ENCODE measurements at regions not wholly inside any gene's neighbourhood (a gene's known extent, or its start where the extent isn't known, plus 50 kb on each side); places are given as distances from the start of the nearest gene placed in this dataset.
"Not testable (repeated sequence)": the region's sequence is repeated elsewhere in the genome, so short reads cannot be mapped to it uniquely, and the experiment has no call there.

GRCh38 chr9:107584186-107584585 lies 94.6 kb upstream of the KLF4 start:
- WGBS (ENCODE audit: insufficient coverage, low coverage, low lambda C conversion rate, missing lambda C conversion rate) = 84% methylated on average over 4 of the region's 5 CpGs
- H3K4me3 ChIP-seq = no peak overlapping the region
- H3K4me1 ChIP-seq = peaks cover 0 to 13% (median 6%) of the 10 kb centered on the region in 4 donors
- no peak for ATAC-seq
- H3K27ac ChIP-seq = no peak overlapping the region
- H3K27me3 ChIP-seq = no peaks in the 10 kb centered on the region
- no peaks in the 10 kb centered on the region for H3K9me3 ChIP-seq
- H3K36me3 ChIP-seq = no peaks in the 10 kb centered on the region
- no peak for TF ChIP-seq POLR2A (IDR thresholded peaks at IDR 0.05)
- TF ChIP-seq, protein P1, sequence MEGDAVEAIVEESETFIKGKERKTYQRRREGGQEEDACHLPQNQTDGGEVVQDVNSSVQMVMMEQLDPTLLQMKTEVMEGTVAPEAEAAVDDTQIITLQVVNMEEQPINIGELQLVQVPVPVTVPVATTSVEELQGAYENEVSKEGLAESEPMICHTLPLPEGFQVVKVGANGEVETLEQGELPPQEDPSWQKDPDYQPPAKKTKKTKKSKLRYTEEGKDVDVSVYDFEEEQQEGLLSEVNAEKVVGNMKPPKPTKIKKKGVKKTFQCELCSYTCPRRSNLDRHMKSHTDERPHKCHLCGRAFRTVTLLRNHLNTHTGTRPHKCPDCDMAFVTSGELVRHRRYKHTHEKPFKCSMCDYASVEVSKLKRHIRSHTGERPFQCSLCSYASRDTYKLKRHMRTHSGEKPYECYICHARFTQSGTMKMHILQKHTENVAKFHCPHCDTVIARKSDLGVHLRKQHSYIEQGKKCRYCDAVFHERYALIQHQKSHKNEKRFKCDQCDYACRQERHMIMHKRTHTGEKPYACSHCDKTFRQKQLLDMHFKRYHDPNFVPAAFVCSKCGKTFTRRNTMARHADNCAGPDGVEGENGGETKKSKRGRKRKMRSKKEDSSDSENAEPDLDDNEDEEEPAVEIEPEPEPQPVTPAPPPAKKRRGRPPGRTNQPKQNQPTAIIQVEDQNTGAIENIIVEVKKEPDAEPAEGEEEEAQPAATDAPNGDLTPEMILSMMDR (IDR thresholded peaks at IDR 0.05) = no peak
- intact Hi-C loops (cut with DNase I) = no loop called here
- no peak for DNase-seq

DNA sequence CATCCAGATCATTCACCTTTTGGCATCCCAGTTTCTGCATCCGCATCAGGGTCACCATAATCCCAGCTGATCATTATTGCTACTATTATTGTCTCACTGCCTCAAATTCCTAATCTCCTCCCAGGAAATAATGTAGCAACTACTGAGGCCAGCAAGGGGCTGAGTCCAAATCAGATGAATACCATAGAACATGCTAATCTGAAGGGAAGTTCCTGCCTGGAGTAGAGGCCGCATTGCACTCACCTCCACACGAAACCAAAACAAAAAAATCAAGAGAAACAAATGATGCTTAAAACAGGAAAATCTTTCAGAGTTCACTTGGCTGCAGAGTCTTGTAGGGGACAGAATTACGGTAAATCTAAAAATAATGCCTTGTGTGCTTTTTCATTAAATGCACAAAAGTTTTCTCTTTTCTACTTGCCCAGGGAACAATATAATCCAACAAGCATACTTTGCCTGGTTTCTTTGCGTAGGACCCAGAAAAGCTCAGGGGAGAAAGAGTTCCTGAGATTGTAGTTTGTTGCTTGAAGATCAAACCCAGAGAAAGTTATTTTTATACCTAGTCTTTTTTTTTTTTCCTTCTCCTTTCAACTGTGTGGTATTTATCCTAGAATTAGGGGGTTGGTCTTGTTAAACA lies 87.7 kb upstream of the KLF4 start:
- H3K9me3 ChIP-seq = no peaks in the 10 kb centered on the region
- H3K4me1 ChIP-seq = no peaks in the 10 kb centered on the region
- ATAC-seq = peak in 3 of 4 donors; percentile 42 to 49 (median 44)
- no peaks in the 10 kb centered on the region for H3K36me3 ChIP-seq
- no peak for DNase-seq
- no peak overlapping the region for H3K4me3 ChIP-seq
- TF ChIP-seq, protein P1 (IDR thresholded peaks at IDR 0.05) = no peak
- TF ChIP-seq POLR2A (IDR thresholded peaks at IDR 0.05) = no peak
- intact Hi-C loops (cut with DNase I) = no loop called here
- 67% methylated on average over 5 of the region's 5 CpGs for WGBS (ENCODE audit: insufficient coverage, low coverage, low lambda C conversion rate, missing lambda C conversion rate)
- H3K27me3 ChIP-seq = no peaks in the 10 kb centered on the region
- no peak overlapping the region for H3K27ac ChIP-seq

DNA sequence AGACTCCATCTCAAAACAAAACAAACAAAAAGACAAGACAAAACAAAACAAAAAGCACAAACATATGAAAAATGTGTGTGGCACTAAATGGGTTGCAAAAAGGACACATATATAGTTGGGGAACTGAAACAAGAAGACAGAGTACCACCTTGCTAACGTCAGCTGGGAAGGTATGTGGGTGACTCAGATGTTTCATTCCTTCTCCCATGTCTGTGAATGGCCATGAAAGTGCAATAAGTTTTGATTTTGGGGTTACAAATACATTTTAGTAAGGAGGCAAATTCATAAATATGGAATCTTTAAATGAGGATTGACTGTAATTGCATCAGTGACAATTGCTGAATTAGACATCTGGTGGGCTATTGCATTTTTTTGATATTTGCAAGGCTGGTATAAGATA lies 81.6 kb upstream of the KLF4 start:
- TF ChIP-seq, protein P1 (IDR thresholded peaks at IDR 0.05) = no peak
- no peak for TF ChIP-seq POLR2A (IDR thresholded peaks at IDR 0.05)
- 50% methylated on average over 1 of the region's 1 CpG for WGBS (ENCODE audit: insufficient coverage, low coverage, low lambda C conversion rate, missing lambda C conversion rate)
- intact Hi-C loops (cut with DNase I) = no loop called here

GRCh38 chr9:107569174-107569573 lies 79.6 kb upstream of the KLF4 start:
- 33% methylated on average over 4 of the region's 4 CpGs for WGBS (ENCODE audit: insufficient coverage, low coverage, low lambda C conversion rate, missing lambda C conversion rate)
- DNase-seq = peak; percentile 57 to 85 (median 77)
- H3K36me3 ChIP-seq = no peaks in the 10 kb centered on the region
- H3K4me3 ChIP-seq = no peak overlapping the region
- H3K9me3 ChIP-seq = no peaks in the 10 kb centered on the region
- peak; percentile 97 to 99 (median 98) for ATAC-seq
- no peak for TF ChIP-seq POLR2A (IDR thresholded peaks at IDR 0.05)
- TF ChIP-seq, protein P1 (IDR thresholded peaks at IDR 0.05) = no peak
- H3K4me1 ChIP-seq = peaks cover 2 to 13% (median 5%) of the 10 kb centered on the region in 4 donors
- H3K27ac ChIP-seq = peak overlapping the region in 1 of 3 donors; percentile 11
- no peaks in the 10 kb centered on the region for H3K27me3 ChIP-seq
- intact Hi-C loops (cut with DNase I) = no loop called here

More for the DNA sequence above, 81.6 kb upstream of the KLF4 start:
- ATAC-seq (no peak), DNase-seq (no peak)
- Histone ChIP-seq H3K27me3 (no peaks in the 10 kb centered on the region), H3K36me3 (no peaks in the 10 kb centered on the region), H3K27ac (no peak overlapping the region), H3K9me3 (no peaks in the 10 kb centered on the region), H3K4me3 (no peak overlapping the region), H3K4me1 (peaks cover 2 to 13% (median 5%) of the 10 kb centered on the region in 4 donors)

DNA sequence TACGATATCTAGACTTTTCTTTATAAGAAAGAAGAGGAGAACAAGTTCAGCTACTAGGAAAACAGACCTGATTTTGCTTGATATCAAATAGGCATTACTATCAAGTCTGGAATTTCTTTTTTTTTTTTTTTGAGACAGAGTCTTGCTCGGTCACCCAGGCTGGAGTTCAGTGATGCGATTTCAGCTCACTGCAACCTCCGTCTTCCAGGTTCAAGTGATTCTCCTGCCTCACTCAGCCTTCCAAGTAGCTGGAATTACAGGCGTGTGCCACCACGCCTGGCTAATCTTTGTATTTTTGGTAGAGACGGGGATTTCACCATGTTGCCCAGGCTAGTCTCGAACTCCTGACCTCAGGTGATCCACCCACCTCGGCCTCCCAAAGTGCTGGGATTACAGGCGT lies 78.8 kb upstream of the KLF4 start:
- DNase-seq; ATAC-seq; H3K36me3 ChIP-seq; H3K9me3 ChIP-seq; H3K27me3 ChIP-seq; intact Hi-C loops (cut with DNase I); H3K27ac ChIP-seq; H3K4me3 ChIP-seq: not testable (repeated sequence)
- peaks cover 2 to 13% (median 5%) of the 10 kb centered on the region in 4 donors for H3K4me1 ChIP-seq
- WGBS (ENCODE audit: insufficient coverage, low coverage, low lambda C conversion rate, missing lambda C conversion rate) = 83% methylated on average over 7 of the region's 10 CpGs

Measured in right lobe of liver (tissue), 6 donors.